Neural progenitor cell (in vitro differentiated cells): ENCODE measurements at regions not wholly inside any gene's neighbourhood (a gene's known extent, or its start where the extent isn't known, plus 50 kb on each side); places are given as distances from the start of the nearest gene placed in this dataset.
"Not testable (repeated sequence)": the region's sequence is repeated elsewhere in the genome, so short reads cannot be mapped to it uniquely, and the experiment has no call there.

Experiments
- EZH2phosphoT487 ChIP-seq: fragments of 200-600 bp; sonication (generic); IDR thresholded peaks from 2 replicates; pipeline ENCODE4 v1.6.1; 2017; ENCODE audit warnings: antibody characterized with exemption
- TF ChIP-seq, protein P1 (sequence below): fragments of 200-600 bp; sonication (generic); IDR thresholded peaks from 2 replicates; pipeline ENCODE4 v1.5.1; 2017; ENCODE audit warnings: antibody characterized with exemption, mild to moderate bottlenecking

DNA sequence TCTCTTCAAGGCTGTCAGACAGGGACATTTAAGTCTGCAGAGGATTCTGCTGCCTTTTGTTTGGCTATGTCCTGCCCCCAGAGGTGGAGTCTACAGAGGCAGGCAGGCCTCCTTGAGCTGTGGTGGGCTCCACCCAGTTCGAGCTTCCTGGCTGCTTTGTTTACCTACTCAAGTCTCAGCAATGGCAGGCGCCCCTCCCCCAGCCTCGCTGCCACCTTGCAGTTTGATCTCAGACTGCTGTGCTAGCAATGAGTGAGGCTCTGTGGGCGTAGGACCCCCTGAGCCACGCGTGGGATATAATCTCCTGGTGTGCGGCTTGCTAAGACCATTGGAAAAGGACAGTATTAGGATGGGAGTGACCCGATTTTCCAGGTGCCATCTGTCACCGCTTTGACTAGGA, 437.6 kb downstream of the STK39 start:
- TF ChIP-seq, protein P1, sequence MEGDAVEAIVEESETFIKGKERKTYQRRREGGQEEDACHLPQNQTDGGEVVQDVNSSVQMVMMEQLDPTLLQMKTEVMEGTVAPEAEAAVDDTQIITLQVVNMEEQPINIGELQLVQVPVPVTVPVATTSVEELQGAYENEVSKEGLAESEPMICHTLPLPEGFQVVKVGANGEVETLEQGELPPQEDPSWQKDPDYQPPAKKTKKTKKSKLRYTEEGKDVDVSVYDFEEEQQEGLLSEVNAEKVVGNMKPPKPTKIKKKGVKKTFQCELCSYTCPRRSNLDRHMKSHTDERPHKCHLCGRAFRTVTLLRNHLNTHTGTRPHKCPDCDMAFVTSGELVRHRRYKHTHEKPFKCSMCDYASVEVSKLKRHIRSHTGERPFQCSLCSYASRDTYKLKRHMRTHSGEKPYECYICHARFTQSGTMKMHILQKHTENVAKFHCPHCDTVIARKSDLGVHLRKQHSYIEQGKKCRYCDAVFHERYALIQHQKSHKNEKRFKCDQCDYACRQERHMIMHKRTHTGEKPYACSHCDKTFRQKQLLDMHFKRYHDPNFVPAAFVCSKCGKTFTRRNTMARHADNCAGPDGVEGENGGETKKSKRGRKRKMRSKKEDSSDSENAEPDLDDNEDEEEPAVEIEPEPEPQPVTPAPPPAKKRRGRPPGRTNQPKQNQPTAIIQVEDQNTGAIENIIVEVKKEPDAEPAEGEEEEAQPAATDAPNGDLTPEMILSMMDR: not testable (repeated sequence)
- TF ChIP-seq EZH2phosphoT487: not testable (repeated sequence)
